ENCODE measurements at regions not wholly inside any gene's neighbourhood (a gene's known extent, or its start where the extent isn't known, plus 50 kb on each side); places are given as distances from the start of the nearest gene placed in this dataset.

DNA sequence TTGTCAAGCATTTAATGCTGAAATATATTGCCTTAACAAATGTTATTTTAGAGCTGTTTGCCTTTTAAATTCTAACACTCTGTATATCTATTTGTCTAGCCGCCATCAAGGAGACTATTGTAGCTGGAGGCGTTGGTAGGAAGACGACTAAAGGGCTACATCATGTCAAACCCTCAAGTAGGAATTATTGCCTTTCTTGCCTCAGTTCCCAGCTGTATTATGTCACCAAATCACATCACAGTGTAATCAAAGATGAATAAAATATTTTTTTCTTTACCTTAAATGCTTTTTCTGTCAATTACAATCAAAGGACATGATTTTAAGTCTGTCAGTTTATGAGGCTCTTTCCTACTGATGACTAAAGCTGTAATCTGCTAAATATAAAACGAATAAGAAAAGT is 233.1 kb downstream of the ZIC4 start:
- H3K36me3 ChIP-seq (ENCODE audit: low read depth), result no peaks in the 10 kb centered on the region
- TF ChIP-seq CTCF (IDR thresholded peaks at IDR 0.05; ENCODE audit: poor library complexity, severe bottlenecking), result no peak
- no peaks in the 10 kb centered on the region for H3K9me3 ChIP-seq (ENCODE audit: severe bottlenecking)
- H3K27ac ChIP-seq (ENCODE audit: poor library complexity, severe bottlenecking), result no peak overlapping the region
- no peak for DNase-seq (ENCODE audit: low spot score)
- H3K4me1 ChIP-seq (ENCODE audit: insufficient read depth, poor library complexity, severe bottlenecking), result no peaks in the 10 kb centered on the region
- H3K4me3 ChIP-seq (ENCODE audit: severe bottlenecking), result no peak overlapping the region
- ATAC-seq (ENCODE audit: low read depth), result no peak
- peaks cover 13% of the 10 kb centered on the region for H3K27me3 ChIP-seq (ENCODE audit: insufficient read depth, poor library complexity, severe bottlenecking)

DNA sequence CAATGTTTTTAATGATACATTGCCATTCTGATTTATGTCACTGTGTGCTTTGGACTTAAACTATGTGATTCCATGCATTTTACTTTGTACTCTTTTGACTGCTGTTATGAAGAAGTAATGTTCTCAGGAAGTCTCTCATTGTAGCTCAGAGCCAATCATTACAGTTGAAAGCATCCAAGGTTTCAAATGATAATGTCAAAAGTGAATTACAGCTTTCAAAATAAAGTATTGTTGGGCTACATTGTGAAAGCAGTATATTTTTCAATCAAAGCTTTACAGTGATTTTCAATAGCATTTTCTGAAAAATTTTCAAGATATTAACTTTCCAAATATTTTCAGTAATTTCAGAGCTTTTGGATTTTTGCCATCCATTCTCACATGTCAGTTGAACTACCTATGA is 243.6 kb downstream of the ZIC4 start:
- TF ChIP-seq CTCF (IDR thresholded peaks at IDR 0.05; ENCODE audit: poor library complexity, severe bottlenecking), result no peak
- no peak for ATAC-seq (ENCODE audit: low read depth)
- H3K4me1 ChIP-seq (ENCODE audit: insufficient read depth, poor library complexity, severe bottlenecking), result no peaks in the 10 kb centered on the region
- H3K27ac ChIP-seq (ENCODE audit: poor library complexity, severe bottlenecking), result no peak overlapping the region
- DNase-seq (ENCODE audit: low spot score), result no peak
- H3K36me3 ChIP-seq (ENCODE audit: low read depth), result no peaks in the 10 kb centered on the region
- H3K27me3 ChIP-seq (ENCODE audit: insufficient read depth, poor library complexity, severe bottlenecking), result no peaks in the 10 kb centered on the region
- no peaks in the 10 kb centered on the region for H3K9me3 ChIP-seq (ENCODE audit: severe bottlenecking)
- no peak overlapping the region for H3K4me3 ChIP-seq (ENCODE audit: severe bottlenecking)

DNA sequence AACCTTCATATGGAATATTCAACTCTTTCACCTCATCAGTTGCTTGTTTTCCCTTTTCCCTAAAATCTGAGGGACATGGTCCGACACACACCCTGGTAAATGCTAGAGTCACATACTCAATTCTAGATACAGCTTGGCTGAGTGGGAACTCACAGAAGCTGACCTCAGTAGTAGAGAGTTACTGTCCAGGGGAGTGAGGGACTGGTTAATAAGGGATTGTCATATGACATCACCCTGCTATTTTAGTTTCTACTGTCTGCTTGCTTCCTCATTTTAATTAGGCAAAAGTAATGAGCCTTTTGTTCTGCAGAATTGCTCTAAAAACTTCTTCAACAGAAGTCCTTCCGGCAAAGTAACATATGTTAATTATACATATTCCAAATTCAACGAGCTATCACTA is 244.5 kb downstream of the ZIC4 start:
- ATAC-seq (ENCODE audit: low read depth), result no peak
- no peaks in the 10 kb centered on the region for H3K27me3 ChIP-seq (ENCODE audit: insufficient read depth, poor library complexity, severe bottlenecking)
- no peak overlapping the region for H3K4me3 ChIP-seq (ENCODE audit: severe bottlenecking)
- no peaks in the 10 kb centered on the region for H3K36me3 ChIP-seq (ENCODE audit: low read depth)
- no peaks in the 10 kb centered on the region for H3K9me3 ChIP-seq (ENCODE audit: severe bottlenecking)
- no peak overlapping the region for H3K27ac ChIP-seq (ENCODE audit: poor library complexity, severe bottlenecking)
- TF ChIP-seq CTCF (IDR thresholded peaks at IDR 0.05; ENCODE audit: poor library complexity, severe bottlenecking), result no peak
- H3K4me1 ChIP-seq (ENCODE audit: insufficient read depth, poor library complexity, severe bottlenecking), result no peaks in the 10 kb centered on the region
- DNase-seq (ENCODE audit: low spot score), result no peak

GRCh38 chr3:147160984-147161383 is 245.4 kb downstream of the ZIC4 start:
- ATAC-seq (ENCODE audit: low read depth) (no peak), DNase-seq (ENCODE audit: low spot score) (no peak)
- Histone ChIP-seq H3K4me3 (ENCODE audit: severe bottlenecking) (no peak overlapping the region), H3K27me3 (ENCODE audit: insufficient read depth, poor library complexity, severe bottlenecking) (no peaks in the 10 kb centered on the region), H3K4me1 (ENCODE audit: insufficient read depth, poor library complexity, severe bottlenecking) (no peaks in the 10 kb centered on the region), H3K27ac (ENCODE audit: poor library complexity, severe bottlenecking) (no peak overlapping the region), H3K9me3 (ENCODE audit: severe bottlenecking) (no peaks in the 10 kb centered on the region), H3K36me3 (ENCODE audit: low read depth) (no peaks in the 10 kb centered on the region)
- TF ChIP-seq CTCF (IDR thresholded peaks at IDR 0.05; ENCODE audit: poor library complexity, severe bottlenecking), result no peak

GRCh38 chr3:147159141-147159540 is 247.2 kb downstream of the ZIC4 start:
- no peaks in the 10 kb centered on the region for H3K4me1 ChIP-seq (ENCODE audit: insufficient read depth, poor library complexity, severe bottlenecking)
- DNase-seq (ENCODE audit: low spot score) (no peak), ATAC-seq (ENCODE audit: low read depth) (no peak)
- H3K27me3 ChIP-seq (ENCODE audit: insufficient read depth, poor library complexity, severe bottlenecking), result no peaks in the 10 kb centered on the region
- TF ChIP-seq CTCF (IDR thresholded peaks at IDR 0.05; ENCODE audit: poor library complexity, severe bottlenecking), result no peak
- no peaks in the 10 kb centered on the region for H3K9me3 ChIP-seq (ENCODE audit: severe bottlenecking)
- H3K27ac ChIP-seq (ENCODE audit: poor library complexity, severe bottlenecking), result no peak overlapping the region
- no peak overlapping the region for H3K4me3 ChIP-seq (ENCODE audit: severe bottlenecking)
- H3K36me3 ChIP-seq (ENCODE audit: low read depth), result no peaks in the 10 kb centered on the region
